BE2C (cell line): ENCODE measurements at regions not wholly inside any gene's neighbourhood (a gene's known extent, or its start where the extent isn't known, plus 50 kb on each side); places are given as distances from the start of the nearest gene placed in this dataset.

ENCODE experiments used
- DNase-seq: peaks from one replicate; pipeline ENCODE4 v3.0.0-alpha.2; 2020
- H3K27me3 ChIP-seq: fragments of 250-450 bp; sonication (Bioruptor Pico); 2 replicates; pipeline ENCODE4 v1.5.1; 2020; ENCODE audit warnings: mild to moderate bottlenecking
- H3K36me3 ChIP-seq: fragments of 250-450 bp; sonication (Bioruptor Pico); 2 replicates; pipeline ENCODE4 v1.5.1; 2020; ENCODE audit warnings: mild to moderate bottlenecking
- H3K4me1 ChIP-seq: fragments of 250-450 bp; sonication (Bioruptor Pico); 2 replicates; pipeline ENCODE4 v1.5.1; 2020
- H3K4me3 ChIP-seq: 2 replicates; pipeline ENCODE4 v1.5.1; 2011; ENCODE audit warnings: low read depth, low read length
- H3K9me3 ChIP-seq: fragments of 250-450 bp; sonication (Bioruptor Pico); 2 replicates; pipeline ENCODE4 v1.5.1; 2020
- TF ChIP-seq, protein P1 (sequence below): IDR thresholded peaks from 2 replicates; pipeline ENCODE4 v1.5.1; 2012; ENCODE audit warnings: mild to moderate bottlenecking, low read depth, low read length

DNA sequence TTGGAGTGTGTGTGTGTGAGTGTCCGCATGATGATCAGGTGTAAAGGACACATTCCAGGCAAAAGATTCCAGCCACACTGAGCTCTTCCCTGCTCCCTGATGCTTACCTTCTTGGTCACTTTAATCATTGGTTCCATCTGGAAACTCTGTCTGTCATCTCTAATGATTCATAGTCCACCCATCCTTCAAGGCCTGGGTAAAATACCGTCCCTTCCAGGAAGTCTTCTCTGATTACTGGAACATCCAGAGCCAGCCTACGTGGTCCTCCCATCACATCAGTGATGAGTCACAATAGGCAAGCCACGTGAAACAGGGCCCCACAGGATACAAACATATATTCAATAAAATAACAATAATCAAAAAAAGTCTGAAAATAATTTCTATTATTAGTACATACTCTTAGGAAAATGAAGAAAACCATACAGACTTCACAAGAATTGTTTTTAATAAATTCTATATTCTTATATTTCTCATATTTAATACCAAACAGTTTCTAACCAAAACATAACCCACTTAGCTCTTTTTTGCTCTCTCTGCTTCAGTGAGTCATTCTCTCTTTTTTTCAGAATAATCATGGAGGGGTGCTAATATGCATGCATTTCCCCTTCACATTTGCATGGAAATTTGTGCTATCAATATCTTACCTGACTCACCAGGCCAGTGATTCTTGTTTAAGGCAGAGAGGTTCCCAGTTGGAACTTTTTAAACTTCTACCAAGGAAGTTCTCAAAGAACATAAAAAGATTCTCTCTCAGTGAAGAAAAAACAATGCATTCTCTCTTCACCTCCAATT lies 263.2 kb downstream of the TOX3 start:
- Histone ChIP-seq H3K4me3 (no peak overlapping the region), H3K36me3 (no peaks in the 10 kb centered on the region), H3K4me1 (no peaks in the 10 kb centered on the region), H3K27me3 (no peaks in the 10 kb centered on the region), H3K9me3 (no peaks in the 10 kb centered on the region)
- TF ChIP-seq, protein P1, sequence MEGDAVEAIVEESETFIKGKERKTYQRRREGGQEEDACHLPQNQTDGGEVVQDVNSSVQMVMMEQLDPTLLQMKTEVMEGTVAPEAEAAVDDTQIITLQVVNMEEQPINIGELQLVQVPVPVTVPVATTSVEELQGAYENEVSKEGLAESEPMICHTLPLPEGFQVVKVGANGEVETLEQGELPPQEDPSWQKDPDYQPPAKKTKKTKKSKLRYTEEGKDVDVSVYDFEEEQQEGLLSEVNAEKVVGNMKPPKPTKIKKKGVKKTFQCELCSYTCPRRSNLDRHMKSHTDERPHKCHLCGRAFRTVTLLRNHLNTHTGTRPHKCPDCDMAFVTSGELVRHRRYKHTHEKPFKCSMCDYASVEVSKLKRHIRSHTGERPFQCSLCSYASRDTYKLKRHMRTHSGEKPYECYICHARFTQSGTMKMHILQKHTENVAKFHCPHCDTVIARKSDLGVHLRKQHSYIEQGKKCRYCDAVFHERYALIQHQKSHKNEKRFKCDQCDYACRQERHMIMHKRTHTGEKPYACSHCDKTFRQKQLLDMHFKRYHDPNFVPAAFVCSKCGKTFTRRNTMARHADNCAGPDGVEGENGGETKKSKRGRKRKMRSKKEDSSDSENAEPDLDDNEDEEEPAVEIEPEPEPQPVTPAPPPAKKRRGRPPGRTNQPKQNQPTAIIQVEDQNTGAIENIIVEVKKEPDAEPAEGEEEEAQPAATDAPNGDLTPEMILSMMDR, result no peak
- no peak for DNase-seq

DNA sequence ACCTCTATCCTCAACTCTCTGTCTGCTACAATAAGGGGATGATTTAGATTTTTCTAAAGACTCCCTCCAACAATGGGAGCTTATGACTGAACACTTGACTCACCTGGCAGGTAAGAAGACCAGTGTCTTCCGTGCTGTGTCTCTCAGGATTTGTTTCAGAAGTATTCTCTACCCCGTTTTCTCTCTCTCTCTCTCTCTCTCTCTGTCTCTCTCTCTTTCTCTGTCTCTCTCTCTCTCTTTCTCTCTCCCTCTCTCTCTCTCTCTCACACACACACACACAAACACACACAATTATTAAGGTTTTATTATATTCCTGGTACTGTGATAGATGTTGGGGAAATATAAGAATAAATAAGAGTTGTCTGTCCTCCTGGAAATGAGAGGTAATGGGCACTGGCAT lies 263.9 kb downstream of the TOX3 start:
- Histone ChIP-seq H3K27me3 (no peaks in the 10 kb centered on the region), H3K4me3 (no peak overlapping the region), H3K4me1 (no peaks in the 10 kb centered on the region), H3K36me3 (no peaks in the 10 kb centered on the region), H3K9me3 (no peaks in the 10 kb centered on the region)
- TF ChIP-seq, protein P1, result no peak
- DNase-seq, result no peak

DNA sequence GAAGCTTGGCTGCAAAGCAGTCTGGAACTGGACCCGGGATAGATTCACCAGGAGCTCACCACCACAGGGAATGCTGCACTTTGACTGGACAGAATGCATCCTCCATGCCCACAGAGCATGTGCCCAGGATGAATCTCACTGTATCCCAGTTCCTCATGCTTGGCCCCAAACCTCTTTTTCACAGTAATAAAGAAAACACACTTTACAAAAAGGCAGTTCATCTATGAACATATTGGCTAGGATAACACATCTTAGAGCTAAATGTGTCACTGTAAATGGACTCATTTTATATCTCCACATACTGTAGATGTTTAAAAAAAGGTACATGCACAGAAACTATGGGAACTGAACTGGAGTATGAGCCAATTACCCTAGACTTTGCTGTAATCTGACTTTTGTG lies 266.9 kb downstream of the TOX3 start:
- Histone ChIP-seq H3K27me3 (no peaks in the 10 kb centered on the region), H3K9me3 (no peaks in the 10 kb centered on the region), H3K36me3 (no peaks in the 10 kb centered on the region), H3K4me3 (no peak overlapping the region), H3K4me1 (no peaks in the 10 kb centered on the region)
- no peak for DNase-seq
- TF ChIP-seq, protein P1, result no peak

DNA sequence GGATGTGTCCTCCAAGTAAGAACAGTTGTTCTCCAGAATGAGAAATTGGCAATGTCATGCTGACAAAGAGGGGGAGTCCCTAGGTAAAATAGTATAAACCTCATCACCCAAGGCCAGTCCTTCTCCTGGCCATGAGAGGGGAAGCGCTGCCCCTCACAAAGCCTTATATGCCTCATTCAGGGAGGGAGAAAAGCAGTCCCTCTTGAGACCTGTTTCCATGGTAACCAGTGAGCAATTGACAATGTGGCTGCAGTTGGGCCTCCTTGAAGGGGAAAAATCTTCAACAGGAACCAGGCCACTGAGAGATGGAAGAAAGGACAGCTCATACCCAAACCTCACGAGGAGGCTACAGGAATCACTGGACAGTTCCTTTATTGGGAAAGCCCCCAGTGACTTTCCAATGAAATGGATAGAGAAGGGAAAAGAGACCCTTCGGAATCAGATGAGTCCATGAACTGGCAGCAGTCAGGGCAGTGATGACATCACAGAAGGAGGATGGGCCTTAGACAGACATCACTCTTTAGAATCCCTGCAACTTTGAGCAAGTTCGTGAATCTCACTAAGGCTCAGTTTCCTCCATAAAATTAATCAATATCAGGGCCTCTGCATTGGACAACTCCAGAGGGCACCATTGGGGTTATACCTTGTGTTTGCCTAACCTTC lies 275.7 kb downstream of the TOX3 start:
- Histone ChIP-seq H3K4me1 (no peaks in the 10 kb centered on the region), H3K36me3 (no peaks in the 10 kb centered on the region), H3K4me3 (no peak overlapping the region), H3K27me3 (no peaks in the 10 kb centered on the region), H3K9me3 (no peaks in the 10 kb centered on the region)
- TF ChIP-seq, protein P1, result no peak
- no peak for DNase-seq

DNA sequence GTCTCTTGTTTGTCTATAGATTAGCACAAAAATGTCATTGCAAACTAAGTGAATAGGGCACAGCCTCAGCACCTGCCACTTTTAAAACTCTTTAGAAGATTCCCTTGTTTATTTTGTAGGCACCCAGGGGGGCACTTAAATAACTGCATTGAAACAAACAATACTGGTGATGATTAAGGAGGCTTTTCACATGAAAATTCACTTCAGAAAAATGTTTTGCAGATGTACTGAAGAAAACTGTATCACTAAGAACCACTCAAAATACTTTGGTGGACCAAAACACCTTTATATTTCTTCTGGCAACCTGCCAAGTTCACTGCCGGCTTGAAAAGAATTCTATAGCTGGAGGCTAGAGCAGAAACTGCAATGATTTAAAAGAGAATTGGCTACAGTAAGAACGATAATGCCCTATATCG lies 281.5 kb downstream of the TOX3 start:
- no peaks in the 10 kb centered on the region for H3K36me3 ChIP-seq
- TF ChIP-seq, protein P1, result no peak
- H3K27me3 ChIP-seq, result no peaks in the 10 kb centered on the region
- no peaks in the 10 kb centered on the region for H3K4me1 ChIP-seq
- no peak overlapping the region for H3K4me3 ChIP-seq
- DNase-seq, result no peak
- H3K9me3 ChIP-seq, result no peaks in the 10 kb centered on the region

DNA sequence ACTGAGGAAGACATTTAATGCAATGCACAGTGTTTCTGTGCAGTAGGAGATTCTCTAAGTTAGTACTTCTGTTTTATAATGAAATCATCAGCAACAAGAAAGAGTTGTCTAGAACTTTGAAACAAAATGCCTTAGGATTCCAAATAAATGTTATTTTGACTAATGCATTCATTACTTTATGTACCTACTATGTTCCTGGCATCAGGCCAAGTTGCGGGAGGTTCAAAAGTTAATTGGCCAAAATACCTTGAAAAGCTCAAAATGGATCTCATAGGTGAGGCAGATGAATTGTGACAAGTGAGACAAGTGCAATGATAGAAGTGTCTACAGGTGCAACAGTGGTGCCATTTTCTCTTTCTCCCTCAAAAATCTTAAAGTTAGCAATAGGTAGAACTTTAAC lies 289.4 kb downstream of the TOX3 start:
- Histone ChIP-seq H3K27me3 (no peaks in the 10 kb centered on the region), H3K4me1 (peaks cover 5% of the 10 kb centered on the region; the same call in 1 of the 2 replicates), H3K36me3 (no peaks in the 10 kb centered on the region), H3K4me3 (no peak overlapping the region), H3K9me3 (no peaks in the 10 kb centered on the region)
- TF ChIP-seq, protein P1, result no peak
- no peak for DNase-seq
